ACC112 (cell line): ENCODE measurements at regions not wholly inside any gene's neighbourhood (a gene's known extent, or its start where the extent isn't known, plus 50 kb on each side); places are given as distances from the start of the nearest gene placed in this dataset.
"Not testable (repeated sequence)": the region's sequence is repeated elsewhere in the genome, so short reads cannot be mapped to it uniquely, and the experiment has no call there.

Experiments used
- H2AFZ ChIP-seq: fragments of 200-600 bp; sonication (generic); one replicate; pipeline ENCODE4 v1.6.0; 2017; ENCODE audit warnings: antibody characterized with exemption, low read length; ENCODE audit not compliant: unreplicated experiment
- H3K27ac ChIP-seq: fragments of 200-600 bp; sonication (generic); 2 replicates; pipeline ENCODE4 v1.5.1; 2014; ENCODE audit warnings: low read depth, mild to moderate bottlenecking, antibody characterized with exemption, low read length, moderate library complexity
- H3K27me3 ChIP-seq: fragments of 200-600 bp; sonication (generic); 2 replicates; pipeline ENCODE4 v1.6.1; 2014; ENCODE audit warnings: mild to moderate bottlenecking, antibody characterized with exemption, low read length, moderate library complexity, mixed read lengths; ENCODE audit not compliant: insufficient read depth
- H3K36me3 ChIP-seq: fragments of 200-600 bp; sonication (generic); 2 replicates; pipeline ENCODE4 v1.6.1; 2016; ENCODE audit warnings: mild to moderate bottlenecking, antibody characterized with exemption, low read length, moderate library complexity, mixed read lengths; ENCODE audit not compliant: insufficient read depth
- H3K4me1 ChIP-seq: fragments of 200-600 bp; sonication (generic); one replicate; pipeline ENCODE4 v1.6.1; 2016; ENCODE audit warnings: low read length, mixed read lengths; ENCODE audit not compliant: insufficient read depth, unreplicated experiment, control insufficient read depth
- H3K4me3 ChIP-seq: fragments of 200-600 bp; sonication (generic); 2 replicates; pipeline ENCODE4 v1.5.1; 2014; ENCODE audit warnings: mild to moderate bottlenecking, low read depth, low read length
- H3K79me2 ChIP-seq: fragments of 200-600 bp; sonication (generic); one replicate; pipeline ENCODE4 v1.6.0; 2016; ENCODE audit warnings: low read length; ENCODE audit not compliant: control insufficient read depth, unreplicated experiment, insufficient read depth

DNA sequence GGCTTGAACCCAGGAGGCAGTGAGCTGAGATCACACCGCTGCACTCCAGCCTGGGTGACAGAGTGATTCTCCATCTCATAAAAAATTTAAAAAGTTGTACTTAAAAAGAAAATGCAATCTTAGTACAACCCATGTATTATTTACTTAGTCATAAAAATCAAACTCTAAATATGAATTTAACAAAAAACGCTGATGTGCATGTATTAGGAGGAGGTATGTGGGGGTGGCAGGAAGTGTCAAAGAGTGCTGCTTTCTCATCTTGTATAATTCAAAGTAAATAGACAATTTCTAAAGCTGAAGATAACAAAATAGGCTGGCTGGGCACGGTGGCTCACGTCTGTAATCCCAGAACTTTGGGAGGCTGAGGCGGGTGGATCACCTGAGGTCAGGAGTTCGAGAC is 81.0 kb upstream of the NRBF2 start:
- Histone ChIP-seq H3K36me3 (no peaks in the 10 kb centered on the region), H3K4me1 (no peaks in the 10 kb centered on the region), H3K27me3 (peaks cover 8% of the 10 kb centered on the region; the same call in 1 of the 2 replicates), H3K79me2 (no peaks in the 10 kb centered on the region), H3K27ac (no peak overlapping the region), H3K4me3 (no peak overlapping the region), H2AFZ (no peak overlapping the region)

DNA sequence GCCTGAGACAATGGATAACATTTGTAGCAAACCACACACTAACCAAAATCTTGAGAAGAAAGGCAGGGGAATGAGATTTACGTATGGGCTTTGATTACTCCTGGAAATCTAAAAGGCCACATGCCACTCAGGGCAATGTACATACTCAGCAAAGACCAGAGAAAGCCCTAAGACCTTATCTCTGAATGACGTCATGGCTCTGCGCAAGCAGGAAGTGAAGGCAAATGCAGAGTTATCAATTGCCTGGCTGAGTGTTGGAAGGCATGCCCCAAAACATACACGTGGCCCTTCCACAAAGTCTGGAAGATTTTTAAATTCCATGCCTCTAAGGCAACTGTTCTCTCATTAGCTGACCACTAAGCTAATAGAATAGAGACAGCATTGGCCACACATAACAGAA is 90.9 kb upstream of the NRBF2 start:
- H3K27me3 ChIP-seq, result peaks cover 23% of the 10 kb centered on the region
- no peaks in the 10 kb centered on the region for H3K79me2 ChIP-seq
- no peak overlapping the region for H3K4me3 ChIP-seq
- H2AFZ ChIP-seq, result no peak overlapping the region
- no peaks in the 10 kb centered on the region for H3K4me1 ChIP-seq
- H3K27ac ChIP-seq, result no peak overlapping the region
- no peaks in the 10 kb centered on the region for H3K36me3 ChIP-seq

DNA sequence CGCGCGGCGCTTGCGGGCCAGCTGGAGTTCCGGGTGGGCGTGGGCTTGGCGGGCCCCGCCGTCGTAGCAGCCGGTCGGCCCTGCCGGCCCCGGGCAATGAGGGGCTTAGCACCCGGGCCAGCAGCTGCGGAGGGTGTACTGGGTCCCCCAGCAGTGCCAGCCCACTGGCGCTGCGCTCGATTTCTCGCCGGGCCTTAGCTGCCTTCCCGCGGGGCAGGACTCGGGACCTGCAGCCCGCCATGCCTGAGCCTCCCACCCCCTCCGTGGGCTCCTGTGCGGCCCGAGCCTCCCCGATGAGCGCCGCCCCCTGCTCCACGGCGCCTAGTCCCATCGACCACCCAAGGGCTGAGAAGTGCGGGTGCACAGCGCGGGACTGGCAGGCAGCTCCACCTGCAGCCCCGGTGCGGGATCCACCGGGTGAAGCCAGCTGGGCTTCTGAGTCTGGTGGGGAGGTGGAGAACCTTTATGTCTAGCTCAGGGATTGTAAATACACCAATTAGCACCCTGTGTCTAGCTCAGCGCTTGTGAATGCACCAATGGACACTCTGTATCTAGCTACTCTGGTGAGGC is 99.4 kb upstream of the NRBF2 start:
- H3K27ac ChIP-seq, H3K27me3 ChIP-seq, H3K36me3 ChIP-seq, H2AFZ ChIP-seq, H3K4me1 ChIP-seq, H3K79me2 ChIP-seq, H3K4me3 ChIP-seq: not testable (repeated sequence)

DNA sequence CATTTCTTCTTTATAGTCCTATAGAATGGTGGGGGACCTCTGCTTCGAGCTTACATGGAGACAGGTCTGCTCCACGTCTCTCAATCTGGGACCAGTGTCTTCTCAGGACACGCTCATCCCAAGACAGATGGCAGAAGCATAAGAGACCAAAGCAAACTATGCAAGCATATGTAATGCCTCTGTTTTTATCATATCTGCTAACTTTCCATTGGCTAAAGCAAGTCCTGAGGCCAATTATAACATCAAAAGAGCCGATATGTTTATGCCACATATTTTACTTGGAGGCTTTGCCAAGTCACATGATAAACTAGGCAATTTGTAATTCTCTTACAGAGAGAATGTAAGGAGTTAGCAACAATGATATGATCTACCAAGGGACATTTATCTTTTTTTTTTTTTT is 102.6 kb upstream of the NRBF2 start:
- H2AFZ ChIP-seq, result no peak overlapping the region
- H3K79me2 ChIP-seq, result no peaks in the 10 kb centered on the region

DNA sequence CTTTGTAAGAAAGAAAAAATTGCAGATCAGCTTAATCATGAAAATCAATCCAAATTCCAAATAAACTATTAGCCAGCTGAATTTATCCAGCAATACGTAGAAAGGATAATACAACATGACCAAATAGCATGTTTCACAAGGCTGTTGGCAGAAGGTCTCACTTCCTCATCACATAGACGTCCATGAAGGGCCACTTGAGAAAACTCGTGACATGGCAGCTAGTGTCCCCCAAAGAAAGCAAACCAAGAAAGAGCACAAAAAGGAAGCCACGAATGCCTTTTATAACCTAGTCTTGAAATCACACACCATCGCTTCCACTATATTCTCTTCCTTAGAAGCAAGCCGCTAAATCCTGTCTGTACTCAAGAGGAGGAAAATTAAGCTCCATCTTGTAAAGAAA is 105.6 kb upstream of the NRBF2 start:
- no peaks in the 10 kb centered on the region for H3K4me1 ChIP-seq
- H3K36me3 ChIP-seq, result no peaks in the 10 kb centered on the region
- H3K27ac ChIP-seq, result no peak overlapping the region
- H3K4me3 ChIP-seq, result no peak overlapping the region
- no peaks in the 10 kb centered on the region for H3K79me2 ChIP-seq
- H3K27me3 ChIP-seq, result no peaks in the 10 kb centered on the region
- H2AFZ ChIP-seq, result no peak overlapping the region

More for the DNA sequence above, 102.6 kb upstream of the NRBF2 start:
- Histone ChIP-seq H3K27me3 (no peaks in the 10 kb centered on the region), H3K4me1 (no peaks in the 10 kb centered on the region), H3K27ac (no peak overlapping the region), H3K36me3 (no peaks in the 10 kb centered on the region), H3K4me3 (no peak overlapping the region)

DNA sequence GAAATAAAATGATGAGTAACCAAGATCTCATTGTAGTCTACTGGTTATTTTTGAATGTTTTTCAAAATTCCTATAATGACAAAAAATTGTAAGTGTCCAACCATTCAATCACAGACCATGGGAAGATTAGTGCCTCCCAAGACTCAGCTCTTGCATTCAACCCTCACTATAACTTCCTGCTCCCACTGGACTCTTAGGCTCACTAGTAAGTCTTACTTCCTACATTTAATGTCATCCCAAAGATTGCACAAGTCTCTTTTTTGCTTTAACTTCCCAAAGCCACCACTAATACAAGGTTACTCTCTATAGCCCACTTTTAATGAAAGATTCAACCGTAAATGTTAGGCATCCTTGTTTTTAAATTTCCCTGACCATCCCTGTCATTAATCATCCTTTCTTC is 111.9 kb upstream of the NRBF2 start:
- no peak overlapping the region for H3K4me3 ChIP-seq
- no peak overlapping the region for H3K27ac ChIP-seq
- no peaks in the 10 kb centered on the region for H3K79me2 ChIP-seq
- H3K27me3 ChIP-seq, result 0 out of 2 replicates have a peak, but pooled peaks cover 10% of the 10 kb centered on the region
- no peaks in the 10 kb centered on the region for H3K36me3 ChIP-seq
- no peaks in the 10 kb centered on the region for H3K4me1 ChIP-seq
- H2AFZ ChIP-seq, result no peak overlapping the region

DNA sequence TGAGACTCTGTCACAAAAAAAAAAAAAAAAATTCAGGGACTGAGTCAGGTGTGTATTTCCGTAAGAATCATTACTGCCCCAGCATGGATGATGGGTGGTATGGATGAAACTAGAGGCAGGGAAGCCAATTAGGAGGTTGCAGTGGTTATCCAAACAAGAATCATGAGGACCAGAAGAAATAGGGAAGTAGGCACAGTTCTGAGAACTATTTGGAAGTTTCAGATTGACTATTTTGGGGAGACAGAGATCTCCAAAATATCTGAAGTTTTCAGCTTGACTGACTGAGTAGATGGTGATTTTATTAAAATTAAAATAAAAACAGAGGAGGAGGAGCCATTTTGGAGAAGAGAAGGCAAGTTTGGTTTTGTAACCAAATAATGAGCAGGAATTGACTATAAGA is 119.4 kb upstream of the NRBF2 start:
- H3K27me3 ChIP-seq, result 0 out of 2 replicates have a peak, but pooled peaks cover 7% of the 10 kb centered on the region
- no peak overlapping the region for H3K4me3 ChIP-seq
- H2AFZ ChIP-seq, result no peak overlapping the region
- H3K4me1 ChIP-seq, result no peaks in the 10 kb centered on the region
- no peaks in the 10 kb centered on the region for H3K36me3 ChIP-seq
- no peak overlapping the region for H3K27ac ChIP-seq
- H3K79me2 ChIP-seq, result no peaks in the 10 kb centered on the region

DNA sequence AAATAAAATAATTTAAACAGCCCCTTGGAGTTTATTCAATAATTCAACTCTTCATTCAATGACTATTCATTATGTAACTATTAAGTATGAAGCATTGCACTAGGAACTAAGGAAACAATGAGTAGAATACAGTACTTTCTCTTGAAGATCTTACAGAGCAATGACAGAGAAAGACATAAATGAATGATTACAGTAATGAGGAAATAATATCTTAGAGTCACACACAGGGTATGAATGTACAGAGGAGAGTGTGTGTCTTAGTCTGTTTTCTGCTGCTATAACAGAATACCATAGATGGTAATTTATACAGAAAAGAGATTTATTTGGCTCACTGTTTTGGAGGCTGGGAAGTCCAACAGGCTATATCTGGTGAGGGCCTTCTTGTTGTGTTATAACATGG is 120.5 kb upstream of the NRBF2 start:
- no peak overlapping the region for H3K4me3 ChIP-seq
- H3K4me1 ChIP-seq, result no peaks in the 10 kb centered on the region
- no peak overlapping the region for H3K27ac ChIP-seq
- no peaks in the 10 kb centered on the region for H3K79me2 ChIP-seq
- no peak overlapping the region for H2AFZ ChIP-seq
- H3K36me3 ChIP-seq, result no peaks in the 10 kb centered on the region
- H3K27me3 ChIP-seq, result no peaks in the 10 kb centered on the region

DNA sequence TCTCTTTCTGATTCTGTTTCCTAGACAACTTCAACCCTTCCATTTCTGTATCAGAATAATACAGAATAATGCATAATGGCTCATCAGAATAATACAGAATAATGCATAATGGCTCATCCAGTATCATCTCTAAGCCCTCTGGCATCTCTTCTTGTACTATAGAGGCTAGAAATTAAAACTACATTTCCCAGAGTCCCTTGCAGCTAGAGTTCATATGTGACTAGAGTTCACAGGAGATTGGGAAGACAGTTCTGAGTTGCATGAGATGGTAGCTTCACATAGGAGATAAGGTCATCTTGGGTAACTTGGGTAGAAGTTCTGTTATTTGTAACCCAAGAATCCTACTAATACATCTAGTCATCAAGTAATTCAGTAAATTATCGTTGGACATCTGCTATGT is 122.9 kb upstream of the NRBF2 start:
- no peaks in the 10 kb centered on the region for H3K36me3 ChIP-seq
- H2AFZ ChIP-seq, result no peak overlapping the region
- no peak overlapping the region for H3K4me3 ChIP-seq
- no peak overlapping the region for H3K27ac ChIP-seq
- no peaks in the 10 kb centered on the region for H3K27me3 ChIP-seq
- H3K79me2 ChIP-seq, result no peaks in the 10 kb centered on the region
- H3K4me1 ChIP-seq, result peaks cover 8% of the 10 kb centered on the region

DNA sequence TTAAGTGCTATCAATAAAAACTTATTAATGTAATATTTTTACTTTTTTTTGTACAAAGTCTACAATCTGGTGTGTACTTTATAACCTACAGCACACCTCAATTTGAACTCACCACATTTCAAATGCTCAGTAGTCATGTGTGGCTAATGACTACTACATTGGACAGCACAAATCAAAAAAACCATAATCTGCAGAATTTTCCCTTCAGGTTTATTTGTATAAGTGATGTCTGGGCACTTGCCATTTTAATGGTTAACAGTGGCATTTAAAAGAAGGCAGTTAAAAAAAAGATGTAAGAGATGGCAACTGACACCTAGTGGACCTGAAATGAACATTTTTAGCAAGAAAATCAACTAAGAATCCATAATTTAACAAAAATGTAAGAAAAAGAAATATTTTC is 124.6 kb upstream of the NRBF2 start:
- Histone ChIP-seq H3K4me1 (peaks cover 11% of the 10 kb centered on the region), H3K36me3 (no peaks in the 10 kb centered on the region), H3K4me3 (no peak overlapping the region), H2AFZ (no peak overlapping the region), H3K79me2 (no peaks in the 10 kb centered on the region), H3K27me3 (no peaks in the 10 kb centered on the region), H3K27ac (no peak overlapping the region)

DNA sequence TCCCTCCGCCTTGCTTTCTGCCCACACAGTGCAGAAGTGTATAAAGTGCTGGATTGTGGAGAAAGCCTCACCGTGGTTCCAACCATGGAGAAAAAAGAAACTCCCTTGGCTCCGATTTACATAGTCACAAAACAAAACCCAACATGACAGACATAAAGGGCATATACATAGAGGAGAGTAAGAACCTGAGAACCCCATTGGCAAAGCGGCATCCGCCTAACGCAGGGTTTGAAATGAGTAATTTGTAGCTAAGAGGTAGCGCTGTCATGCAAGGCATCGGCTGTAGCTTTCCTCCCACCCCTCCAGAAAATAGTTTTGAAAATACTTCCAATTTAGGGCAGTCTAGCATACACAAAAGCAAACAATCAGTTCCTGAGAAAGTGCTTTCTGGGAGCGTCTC is 126.0 kb upstream of the NRBF2 start:
- no peak overlapping the region for H3K27ac ChIP-seq
- no peak overlapping the region for H3K4me3 ChIP-seq
- H2AFZ ChIP-seq, result no peak overlapping the region
- no peaks in the 10 kb centered on the region for H3K36me3 ChIP-seq
- no peaks in the 10 kb centered on the region for H3K79me2 ChIP-seq
- peaks cover 11% of the 10 kb centered on the region for H3K4me1 ChIP-seq
- no peaks in the 10 kb centered on the region for H3K27me3 ChIP-seq
